HG03571 (cell line): ENCODE measurements at regions not wholly inside any gene's neighbourhood (a gene's known extent, or its start where the extent isn't known, plus 50 kb on each side); places are given as distances from the start of the nearest gene placed in this dataset.

ENCODE experiments used
- ATAC-seq: cut with Tn5 transposase; IDR thresholded peaks from one replicate; pipeline ENCODE4 v1.9.1; 2021; ENCODE audit not compliant: unreplicated experiment

DNA sequence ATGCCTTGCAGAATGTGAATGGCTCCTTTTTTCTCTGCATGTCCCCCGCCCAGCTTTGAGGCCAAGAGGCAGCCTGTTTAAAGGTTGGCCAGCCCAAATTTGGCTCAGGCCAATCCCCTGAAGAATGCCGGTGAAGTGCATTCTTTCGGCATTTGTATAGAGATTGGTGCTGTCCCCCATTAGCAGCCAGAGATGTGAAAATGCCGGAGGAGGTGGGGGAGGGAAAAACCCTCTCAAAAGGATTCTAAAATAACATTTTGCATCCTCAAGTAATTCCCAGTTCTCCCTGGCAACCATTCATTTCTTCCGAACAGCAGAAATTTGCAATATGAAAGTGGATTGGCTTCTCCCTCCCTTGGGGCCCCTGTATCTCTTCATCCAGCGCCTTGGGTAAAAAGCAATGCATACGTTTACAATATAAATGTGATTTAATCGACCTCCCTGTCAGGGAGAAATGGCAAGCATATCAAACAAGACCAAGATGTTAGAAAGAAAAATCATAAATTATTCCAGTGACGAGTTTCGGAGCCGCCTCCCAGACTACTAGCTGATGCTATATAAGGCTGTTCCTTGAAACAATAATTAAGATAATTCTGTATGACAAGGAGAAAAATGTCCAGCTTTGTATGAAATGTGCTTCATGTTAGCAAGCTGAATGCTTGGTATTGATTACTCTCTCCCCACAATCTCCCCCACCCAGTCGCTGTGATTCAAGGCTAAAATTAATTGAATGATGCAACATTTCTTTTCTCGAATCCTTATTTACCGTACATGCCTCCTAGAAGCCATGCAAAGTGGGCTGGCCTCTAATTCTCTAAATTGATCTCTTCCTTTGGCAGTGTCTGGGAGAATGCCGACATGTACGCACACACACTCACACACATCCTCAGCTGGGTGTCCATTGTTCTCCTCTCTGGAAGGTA, 323.7 kb downstream of the RPS24 start:
- no peak for ATAC-seq

GRCh38 chr10:78358351-78358750, 324.7 kb downstream of the RPS24 start:
- no peak for ATAC-seq

DNA sequence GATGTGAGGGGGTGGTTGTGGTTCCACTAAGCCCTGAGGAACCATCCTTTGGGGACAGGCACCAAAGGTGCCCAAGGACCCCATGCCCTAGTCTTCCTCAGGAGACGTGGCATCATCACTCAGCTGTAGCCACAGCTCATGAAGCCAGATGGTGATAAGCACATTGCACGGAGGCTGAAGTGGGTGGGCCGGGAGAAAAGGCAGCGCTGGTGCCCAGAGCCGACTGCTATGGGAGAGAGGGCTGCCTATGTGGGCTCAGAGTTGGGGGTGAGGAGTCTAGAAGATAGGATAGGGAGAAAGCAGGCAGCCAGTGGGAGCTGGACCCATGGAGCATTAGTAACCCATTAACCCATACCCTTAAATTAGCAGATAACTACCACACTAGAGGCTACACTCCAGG, 325.3 kb downstream of the RPS24 start:
- ATAC-seq, result no peak

DNA sequence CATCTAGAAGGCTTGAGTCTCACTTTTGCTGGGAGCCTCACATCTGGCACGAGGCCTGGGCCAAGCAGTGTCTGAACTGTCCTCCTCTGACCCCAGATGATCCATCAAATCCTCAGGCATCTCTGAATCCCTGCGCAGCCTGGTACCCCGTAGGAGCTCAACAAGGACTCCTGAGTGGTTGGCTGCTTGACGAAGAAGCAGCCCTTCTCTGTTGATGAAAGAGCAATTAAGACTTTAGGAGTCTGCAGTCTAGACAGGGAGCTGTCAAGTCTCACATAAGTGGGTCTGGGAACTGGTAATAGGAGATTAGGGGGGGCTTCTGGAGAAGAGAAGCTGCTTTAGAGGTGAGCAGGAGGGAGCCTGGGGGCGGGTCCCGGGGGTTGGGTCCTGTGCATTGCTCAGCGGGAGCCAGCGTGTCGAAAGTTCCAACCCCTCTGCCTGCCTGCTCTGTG, 326.0 kb downstream of the RPS24 start:
- ATAC-seq, result no peak

DNA sequence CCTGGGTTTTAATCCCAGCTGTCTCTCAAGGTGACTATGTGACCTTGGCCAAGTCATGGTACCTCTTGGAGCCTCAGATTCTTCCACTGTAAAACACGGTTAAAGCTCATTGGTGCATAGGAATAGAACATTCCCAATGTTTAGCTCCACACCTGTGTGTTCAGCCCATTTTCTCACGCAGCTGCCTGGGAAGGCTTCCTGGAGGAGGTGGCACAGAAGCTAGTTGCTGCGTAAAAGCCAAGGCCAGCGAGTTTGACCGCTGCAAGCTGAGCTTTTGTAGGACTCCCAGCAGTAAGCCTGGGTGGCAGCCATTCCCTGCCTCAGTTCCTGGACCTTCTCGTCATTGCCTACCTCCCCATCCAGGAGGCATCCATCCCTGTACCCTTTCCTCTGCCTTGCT, 326.6 kb downstream of the RPS24 start:
- no peak for ATAC-seq

GRCh38 chr10:78361031-78361430, 327.4 kb downstream of the RPS24 start:
- no peak for ATAC-seq

GRCh38 chr10:78362406-78363022, 328.9 kb downstream of the RPS24 start:
- no peak for ATAC-seq

GRCh38 chr10:78363190-78363589, 329.5 kb downstream of the RPS24 start:
- no peak for ATAC-seq

- ATAC-seq, result no peak
These were observed 332.0 kb downstream of the RPS24 start for GRCh38 chr10:78365694-78366093.

DNA sequence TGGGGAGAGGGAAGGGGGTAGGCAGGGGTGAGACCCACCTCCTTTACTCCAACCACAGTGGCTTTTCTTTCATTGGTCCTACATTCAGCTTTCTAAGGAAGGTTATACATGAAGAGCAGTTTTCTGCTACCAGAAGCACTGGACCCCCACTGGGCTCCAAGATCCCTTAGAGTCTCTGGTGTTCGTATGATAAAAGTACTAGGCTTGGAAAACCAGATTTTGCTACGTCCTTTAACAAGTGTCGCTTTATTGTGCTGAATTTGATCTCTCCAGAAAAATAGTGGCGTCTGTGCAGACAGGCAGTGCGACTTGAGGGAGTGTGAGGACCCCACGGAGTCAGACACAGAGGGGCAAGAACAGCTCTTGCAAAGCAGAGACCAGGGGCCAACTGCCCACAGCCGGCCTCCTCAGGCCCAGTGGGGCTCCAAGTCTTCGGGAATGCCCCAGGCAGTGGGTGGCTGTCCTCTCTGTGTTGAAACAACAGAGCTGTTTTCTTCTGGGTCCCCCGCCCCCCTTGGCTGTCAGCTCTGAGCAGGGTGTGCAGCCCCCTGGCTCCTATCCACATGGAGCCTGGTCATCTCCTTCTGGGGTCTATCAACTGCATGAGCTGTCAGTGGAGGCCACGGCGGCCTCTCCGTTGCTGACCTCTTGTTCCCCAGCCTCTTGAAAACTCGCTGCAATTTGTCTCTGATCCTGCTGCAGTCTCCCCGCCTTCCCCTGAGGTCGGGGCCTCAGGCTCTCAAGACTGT, 333.2 kb downstream of the RPS24 start:
- no peak for ATAC-seq

DNA sequence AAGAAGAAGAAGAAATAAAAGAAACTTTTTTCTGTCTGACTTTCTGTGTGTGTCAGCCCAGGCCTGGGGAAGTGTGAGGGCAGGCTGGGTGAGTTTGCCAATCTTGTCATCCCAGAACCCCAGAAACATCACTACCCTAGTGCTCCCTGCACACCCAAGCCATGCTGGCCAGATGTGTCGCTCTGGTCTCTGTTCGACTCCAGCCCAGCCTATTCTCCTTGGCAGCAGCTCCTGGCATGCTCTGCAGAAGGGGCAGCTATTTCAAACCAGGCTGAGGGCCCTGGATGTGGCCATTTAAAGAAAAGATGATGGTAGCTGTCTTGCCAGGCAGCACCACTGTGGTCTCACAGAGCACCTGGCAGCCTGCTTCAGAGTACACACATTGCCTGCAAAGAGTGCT, 334.1 kb downstream of the RPS24 start:
- no peak for ATAC-seq

DNA sequence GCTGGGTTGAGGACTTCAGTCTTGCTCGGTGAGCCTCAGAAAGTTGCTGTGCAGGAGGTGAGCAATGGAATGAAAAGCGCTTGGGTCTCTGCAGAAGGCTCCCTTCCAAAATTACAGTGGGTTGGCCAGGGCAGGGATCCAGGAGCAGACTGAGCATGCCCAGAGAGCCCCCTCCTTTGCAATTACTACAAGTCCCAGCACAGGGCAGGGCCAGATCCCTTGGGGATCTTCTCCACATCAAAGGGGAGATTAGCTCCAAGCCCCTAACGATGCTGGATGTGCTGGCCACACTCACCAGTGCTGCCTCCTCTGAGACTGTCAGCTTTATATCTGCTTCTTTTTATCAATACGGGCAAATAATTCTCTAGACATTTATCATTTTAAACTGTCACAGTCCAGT, 337.5 kb downstream of the RPS24 start:
- ATAC-seq, result no peak

GRCh38 chr10:78372806-78373205, 339.1 kb downstream of the RPS24 start:
- ATAC-seq, result no peak

- ATAC-seq, result no peak
These were observed 340.8 kb downstream of the RPS24 start for GRCh38 chr10:78374331-78375028.

GRCh38 chr10:78375854-78376785, 342.5 kb downstream of the RPS24 start:
- no peak for ATAC-seq

DNA sequence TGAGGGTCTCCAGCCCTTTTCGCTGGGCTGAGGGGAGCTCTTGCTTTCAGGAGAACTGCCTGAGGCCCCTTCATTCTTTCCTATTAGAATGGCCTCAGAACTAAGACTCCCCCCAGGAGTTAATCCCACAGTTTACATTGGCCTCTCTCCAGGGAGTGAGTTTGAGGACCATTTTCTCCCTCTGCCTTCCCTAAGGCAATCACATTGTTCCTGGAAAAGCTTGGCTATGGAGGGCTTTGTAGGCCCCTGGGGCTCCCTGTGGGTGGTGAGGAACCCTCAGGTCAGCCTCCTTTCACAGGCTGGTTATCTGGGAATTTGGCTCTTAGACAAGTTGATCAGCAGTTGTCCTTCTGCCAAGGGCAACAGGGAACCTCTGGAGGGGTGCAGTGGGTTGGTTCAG, 343.7 kb downstream of the RPS24 start:
- ATAC-seq, result no peak

DNA sequence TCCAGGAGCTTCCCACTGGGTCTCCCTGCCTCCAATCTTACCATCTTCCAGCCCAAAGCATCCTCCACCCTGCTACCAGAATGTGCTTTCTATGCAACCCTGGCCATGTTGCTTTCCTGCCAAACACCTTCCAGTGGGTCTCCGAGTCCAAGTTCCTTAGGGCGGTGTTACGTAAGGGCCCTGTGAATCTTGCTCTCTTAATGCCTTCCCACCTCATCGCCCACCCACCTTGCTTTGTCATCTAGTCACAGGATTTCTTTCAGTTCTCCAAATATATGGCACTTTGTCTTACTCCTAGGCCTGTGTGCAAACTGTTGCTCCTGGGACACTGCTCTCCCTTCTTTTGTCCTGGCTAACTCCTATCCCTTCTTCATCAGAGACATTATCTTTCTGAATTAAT, 344.5 kb downstream of the RPS24 start:
- ATAC-seq, result no peak

GRCh38 chr10:78381107-78381506, 347.4 kb downstream of the RPS24 start:
- no peak for ATAC-seq

GRCh38 chr10:78382047-78382446, 348.4 kb downstream of the RPS24 start:
- ATAC-seq, result no peak

- no peak for ATAC-seq
These were observed 349.1 kb downstream of the RPS24 start for GRCh38 chr10:78382772-78383171.
